LoVo (cell line): ENCODE measurements at regions not wholly inside any gene's neighbourhood (a gene's known extent, or its start where the extent isn't known, plus 50 kb on each side); places are given as distances from the start of the nearest gene placed in this dataset.
"Not testable (repeated sequence)": the region's sequence is repeated elsewhere in the genome, so short reads cannot be mapped to it uniquely, and the experiment has no call there.

ENCODE experiments used
- DNase-seq: peaks from one replicate; pipeline ENCODE4 v3.0.0-alpha.2; 2016; ENCODE audit warnings: low spot score

DNA sequence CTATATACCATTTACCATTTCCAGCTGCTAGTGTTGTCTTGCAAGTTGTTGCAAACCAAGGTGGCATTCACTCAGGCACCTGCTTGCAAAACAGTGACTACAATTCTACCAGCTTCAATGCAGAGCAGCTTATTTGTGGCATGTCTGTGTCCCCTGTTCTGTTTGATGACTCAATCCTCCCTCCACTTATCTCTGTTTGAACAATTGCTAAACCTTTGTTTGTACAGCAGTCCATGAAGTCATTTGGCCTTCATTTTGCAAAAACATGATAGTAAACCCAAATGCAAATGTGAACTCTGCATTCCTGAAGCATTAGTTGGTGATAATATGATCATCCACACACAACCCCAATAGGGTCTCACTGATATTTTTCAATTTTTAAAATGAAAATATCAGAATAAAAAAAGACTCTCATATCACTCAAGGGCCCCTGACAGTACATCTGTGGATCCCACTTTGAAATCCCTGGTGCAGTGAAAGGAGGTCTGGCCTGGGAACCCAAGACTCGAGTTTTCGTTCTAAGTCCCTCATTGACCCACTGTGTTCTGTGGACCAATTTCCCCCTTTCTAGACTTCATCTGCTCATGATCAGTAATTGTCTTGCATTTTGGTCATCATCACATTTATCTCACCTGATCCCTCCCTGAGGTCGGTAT, 425.4 kb downstream of the RPS24 start:
- peak; percentile 63 for DNase-seq

DNA sequence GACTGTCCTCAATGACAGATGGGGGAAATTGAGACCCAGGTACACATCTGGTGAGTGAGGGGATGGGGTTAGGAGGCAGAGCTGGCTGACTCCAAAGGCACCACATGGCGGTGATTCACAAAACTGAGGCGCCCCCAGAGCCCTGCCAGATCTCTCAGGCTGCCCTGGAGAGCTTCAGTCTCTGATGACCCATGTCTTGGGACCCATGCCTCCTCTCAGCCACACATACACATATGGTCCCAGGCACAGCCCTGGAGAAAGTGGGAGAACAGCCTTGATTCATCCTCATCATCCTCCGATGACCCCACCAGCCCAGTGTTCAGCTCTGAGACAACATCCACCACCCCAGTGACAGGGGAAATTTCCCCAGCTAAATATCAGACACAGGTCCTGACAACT, 426.0 kb downstream of the RPS24 start:
- no peak for DNase-seq

DNA sequence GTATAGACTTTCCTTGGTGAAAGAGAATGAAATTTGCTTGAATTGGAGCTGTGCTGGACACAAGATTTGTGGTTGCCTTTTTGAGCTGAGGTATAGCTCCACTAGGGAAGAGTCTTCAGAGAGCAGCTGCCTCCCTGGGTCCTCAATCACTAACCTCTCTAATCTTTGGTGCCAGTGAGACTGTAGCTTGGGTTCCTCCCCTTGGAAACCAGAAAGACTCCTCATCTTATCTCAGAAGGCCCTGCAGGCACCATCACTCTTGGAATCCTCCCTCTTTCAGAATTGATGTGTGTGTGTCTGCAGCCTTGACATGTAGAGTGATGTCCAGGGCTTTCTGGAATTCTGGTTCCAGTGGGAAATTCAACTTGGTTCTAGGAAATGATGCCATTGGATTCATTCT, 426.5 kb downstream of the RPS24 start:
- no peak for DNase-seq

DNA sequence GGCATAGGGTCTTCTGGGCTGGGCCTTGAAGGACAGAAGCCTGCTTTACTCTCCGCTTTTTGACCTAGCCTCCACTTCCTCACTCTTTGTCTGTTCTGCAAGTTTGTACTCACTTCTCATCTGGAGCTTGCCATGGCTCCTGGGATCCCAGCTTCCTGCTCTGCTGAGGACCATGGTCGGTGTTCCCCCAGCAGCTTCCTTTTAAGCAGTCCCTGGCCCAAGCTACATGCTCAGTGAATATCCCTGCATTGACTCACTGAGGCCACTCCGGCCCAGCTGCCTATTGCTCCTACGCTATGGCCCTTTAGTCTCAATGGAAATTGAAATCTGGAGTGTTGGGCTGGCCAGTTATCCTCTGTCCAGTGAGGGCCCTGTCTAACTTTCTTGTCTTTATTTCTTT, 427.7 kb downstream of the RPS24 start:
- no peak for DNase-seq

DNA sequence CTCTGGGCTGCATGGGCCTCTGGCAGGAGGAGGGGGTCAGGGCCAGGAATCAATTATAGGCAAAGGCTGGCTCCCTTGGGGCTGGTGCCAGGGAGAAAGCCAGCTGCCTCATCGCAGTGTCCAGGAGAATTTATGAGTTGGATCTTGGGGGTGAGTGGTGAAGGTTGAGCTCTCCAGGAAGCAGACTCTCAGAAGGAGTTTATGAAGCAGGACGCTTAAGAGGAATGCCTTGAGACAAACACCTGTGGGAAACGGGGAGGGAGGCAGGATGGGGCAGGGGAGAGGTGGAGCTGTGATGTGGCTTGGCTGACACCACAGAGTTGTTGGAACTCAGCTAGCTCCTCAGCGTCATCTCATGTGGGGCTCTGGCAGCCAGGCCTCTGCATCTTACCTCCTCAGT, 428.5 kb downstream of the RPS24 start:
- DNase-seq = no peak

DNA sequence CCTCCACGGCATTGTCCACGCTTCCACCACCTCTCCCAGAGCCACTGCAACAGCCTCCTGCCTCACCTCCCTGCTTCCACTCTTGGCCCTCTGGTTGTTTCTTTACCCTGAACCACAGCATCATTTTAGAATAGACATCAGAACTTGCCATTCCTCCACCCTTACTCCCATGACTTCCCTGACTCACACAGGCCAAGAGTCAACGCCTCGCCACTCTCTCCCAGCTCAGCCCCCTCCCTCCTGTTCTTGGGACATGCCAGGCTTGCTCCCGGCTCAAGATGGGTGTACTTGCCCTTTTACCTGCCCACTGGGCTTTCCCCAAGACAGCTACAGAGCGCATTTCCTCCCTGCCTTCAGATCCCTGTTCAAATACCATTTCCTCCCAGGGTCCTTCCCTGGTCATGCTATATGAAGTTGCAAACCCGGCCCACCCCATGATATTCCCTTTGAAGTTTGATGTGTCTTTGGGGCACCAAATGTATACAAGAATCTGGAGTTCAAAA, 429.1 kb downstream of the RPS24 start:
- DNase-seq = no peak

DNA sequence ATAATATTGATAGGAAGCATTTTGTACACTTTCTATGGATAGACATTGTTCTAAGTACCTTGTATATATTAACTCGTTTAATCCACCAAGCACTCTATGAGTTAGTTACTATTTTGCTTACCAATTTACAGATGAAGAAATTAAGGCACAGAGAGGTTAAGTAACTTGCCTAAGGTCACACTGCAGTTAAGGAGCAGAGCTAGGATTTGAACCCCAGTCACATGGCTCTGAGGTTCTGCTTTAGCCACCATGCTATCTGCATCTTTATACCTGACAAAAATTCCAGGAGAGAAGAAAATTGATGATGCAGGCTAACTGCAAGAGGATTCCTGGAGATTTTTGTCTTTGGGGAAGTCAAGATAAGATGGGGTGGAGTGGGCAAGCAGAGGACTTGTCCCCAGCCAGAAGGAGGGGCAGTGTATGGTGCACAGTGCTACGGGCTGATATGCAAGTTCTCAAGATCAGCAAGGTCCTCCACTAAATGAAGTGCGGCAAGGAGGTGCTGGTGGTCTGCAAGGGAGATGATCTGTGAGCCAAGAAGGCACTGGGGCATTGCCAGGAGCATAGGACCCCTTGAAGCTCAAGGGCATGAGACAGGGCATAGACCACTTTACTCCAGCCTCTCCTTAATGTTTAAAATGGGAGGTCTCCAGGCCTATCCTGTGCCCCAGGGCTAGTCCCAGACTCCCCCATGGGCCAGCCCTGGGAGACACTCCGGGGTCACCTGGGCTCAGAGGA, 430.6 kb downstream of the RPS24 start:
- no peak for DNase-seq

DNA sequence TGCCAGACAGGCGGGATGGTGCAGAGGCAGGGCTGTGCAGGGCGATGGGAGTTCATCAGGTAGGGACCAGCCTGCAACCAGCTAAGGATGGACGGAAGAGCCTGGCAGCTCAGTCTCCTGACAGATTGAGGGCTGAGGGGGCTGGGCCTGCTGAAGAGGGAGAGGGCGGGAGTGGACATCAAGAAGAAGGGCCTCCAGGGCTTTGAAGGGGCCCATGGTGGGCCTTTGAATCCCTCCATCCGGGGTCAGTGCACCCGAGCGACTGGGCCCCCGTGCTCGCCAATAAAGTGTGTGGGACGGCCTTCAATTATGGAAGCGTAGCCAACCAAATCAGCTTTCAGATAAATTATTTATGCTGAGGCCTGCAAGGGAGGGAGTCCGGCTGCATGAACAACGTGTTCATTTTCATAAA, 431.2 kb downstream of the RPS24 start:
- DNase-seq = no peak

DNA sequence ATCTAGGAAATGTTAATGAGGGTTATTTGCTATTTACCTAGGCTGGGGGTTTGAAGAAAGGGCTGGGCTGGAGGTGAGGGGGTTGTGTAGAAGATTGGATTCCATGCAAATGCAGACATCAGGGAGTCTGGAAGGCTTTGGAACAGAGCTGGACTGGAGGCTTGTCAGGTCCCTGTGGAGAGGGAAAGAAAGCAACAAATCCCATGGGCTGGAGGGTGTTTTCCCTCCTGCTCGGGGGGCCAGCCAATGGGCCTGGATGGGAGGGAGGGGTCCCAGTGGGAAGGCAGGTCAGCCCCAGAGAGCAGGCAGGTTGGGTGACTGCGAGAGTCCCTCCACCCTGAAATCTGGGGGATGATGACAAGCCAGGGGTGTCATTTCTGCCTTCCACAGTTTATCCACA, 431.8 kb downstream of the RPS24 start:
- no peak for DNase-seq

DNA sequence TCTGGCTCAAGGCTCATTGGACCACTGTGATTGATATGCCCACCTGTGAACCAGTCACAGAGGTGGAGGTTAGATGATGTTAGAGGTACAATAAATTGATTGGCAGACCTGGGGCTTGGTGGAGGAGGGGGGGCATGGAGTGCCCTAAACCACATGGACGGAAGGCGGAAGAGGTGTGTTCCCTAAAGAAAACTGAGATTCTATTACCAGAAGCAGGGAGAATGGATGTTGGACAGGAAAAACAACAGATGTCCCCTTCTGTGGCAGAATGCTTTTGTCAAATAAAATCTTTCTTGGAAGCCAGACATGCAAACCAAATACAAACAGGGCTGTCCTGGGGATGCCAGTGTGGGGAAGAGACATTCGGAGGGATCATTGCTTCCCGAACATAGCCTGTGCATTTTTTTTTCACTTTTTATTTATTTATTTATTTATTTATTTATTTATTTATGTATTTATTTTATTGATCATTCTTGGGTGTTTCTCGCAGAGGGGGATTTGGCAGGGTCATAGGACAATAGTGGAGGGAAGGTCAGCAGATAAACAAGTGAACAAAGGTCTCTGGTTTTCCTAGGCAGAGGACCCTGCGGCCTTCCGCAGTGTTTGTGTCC, 433.9 kb downstream of the RPS24 start:
- DNase-seq = no peak

DNA sequence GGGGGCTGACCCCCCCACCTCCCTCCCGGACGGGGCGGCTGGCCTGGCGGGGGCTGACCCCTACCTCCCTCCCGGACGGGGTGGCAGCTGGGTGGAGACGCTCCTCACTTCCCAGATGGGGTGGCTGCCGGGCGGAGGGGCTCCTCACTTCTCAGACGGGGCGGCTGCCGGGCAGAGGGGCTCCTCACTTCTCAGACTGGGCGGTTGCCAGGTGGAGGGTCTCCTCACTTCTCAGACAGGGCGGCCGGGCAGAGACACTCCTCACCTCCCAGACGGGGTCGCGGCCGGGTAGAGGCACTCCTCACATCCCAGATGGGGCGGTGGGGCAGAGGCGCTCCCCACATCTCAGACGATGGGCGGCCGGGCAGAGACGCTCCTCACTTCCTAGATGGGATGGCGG, 435.1 kb downstream of the RPS24 start:
- not testable (repeated sequence) for DNase-seq

DNA sequence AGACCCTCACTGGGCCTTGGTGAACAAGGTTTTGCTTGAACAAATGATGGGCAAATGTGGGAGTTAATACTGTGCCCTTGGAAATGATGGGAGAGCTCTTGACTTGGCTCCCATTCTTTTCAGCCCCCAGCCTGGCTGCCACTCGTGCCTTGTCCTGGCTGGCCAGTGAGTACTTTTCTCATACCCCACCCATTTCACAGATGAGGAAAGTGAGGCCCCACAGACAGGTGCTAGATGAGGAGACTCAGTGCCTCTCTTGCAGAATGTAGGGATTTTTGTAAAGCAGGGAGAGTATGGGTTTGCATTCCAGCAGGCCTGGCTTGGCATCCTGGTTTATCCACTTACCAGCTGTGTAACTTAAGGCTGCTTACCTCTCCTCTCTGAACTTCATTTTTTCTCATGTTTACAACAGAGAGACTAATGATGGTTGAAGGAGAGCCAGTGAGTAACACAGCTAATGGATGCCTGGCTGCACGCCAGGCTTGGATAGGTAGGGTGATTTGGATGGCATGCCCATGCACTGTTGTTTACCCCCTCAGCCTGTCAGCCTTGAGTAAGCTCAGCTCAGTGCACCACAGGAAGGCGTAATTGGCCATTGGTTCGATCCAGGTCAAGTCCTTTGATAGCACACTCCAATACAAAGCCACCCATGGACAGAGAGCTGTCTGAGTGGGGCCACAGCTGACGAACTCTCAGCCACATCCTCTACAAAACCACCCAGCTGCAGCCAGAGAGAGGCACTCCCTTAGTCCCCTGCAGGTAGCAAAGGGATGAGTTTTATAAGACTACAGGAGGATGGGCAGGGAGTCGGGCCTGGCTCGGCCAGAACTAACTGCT, 436.8 kb downstream of the RPS24 start:
- peak; percentile 7 for DNase-seq

DNA sequence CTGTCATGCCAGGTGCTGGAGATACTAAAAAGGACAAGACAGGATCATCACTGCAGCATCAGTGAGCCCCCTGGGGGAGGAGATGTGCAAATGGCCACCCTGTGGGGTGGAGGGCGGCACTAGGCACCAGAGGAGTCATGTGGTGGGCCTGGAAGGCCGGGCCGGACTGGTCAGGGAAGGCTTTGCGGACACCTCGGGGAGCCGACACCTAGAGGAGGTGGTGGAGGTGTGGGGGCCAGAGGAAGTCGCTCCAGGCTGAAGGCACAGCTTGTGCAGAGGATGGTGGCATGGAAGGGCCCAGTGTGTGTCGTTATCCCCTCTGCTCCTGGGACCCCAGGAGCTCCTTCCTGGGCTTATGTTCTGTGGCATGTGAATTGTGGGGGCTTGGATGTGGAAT, 437.7 kb downstream of the RPS24 start:
- DNase-seq = no peak

DNA sequence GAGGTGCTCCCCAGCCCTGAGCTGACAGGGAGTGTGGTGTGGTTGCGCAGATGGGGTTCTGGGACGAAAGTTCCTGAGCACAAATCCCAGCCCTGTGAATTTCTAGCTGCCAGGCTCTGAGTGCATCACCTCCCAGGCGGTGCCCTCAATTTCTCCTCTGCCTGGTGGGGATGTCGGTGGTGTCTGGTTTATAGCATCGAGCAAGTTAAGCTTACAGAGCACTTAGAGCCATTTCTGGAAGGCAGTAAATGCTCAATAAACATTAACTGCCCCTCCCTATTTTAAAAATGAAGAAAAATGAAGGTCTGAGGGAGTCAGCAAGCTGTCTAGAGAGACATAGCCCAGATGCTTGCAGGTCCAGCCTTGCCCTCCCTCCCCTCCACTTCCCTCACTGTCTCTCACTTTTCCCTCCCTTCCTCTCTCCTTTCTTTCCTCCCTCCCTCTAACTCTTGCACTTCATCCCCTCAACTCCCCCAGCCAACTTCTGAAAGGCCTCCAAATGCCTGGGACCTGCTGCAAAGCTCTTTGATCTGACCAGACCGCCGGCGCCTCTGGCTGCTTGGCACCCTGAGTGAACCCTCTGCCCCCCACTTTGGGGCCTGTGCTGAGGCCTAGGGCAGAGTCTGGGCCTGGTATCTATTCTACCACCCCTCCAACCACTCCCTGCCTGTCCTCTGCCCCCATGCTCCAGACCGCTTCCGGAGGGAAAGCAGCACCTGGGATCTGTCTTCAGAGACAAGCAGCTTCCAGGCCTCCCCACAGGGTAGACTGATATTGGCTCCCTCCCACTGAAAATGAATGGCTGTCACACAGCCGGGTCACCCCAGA, 438.3 kb downstream of the RPS24 start:
- DNase-seq = no peak

DNA sequence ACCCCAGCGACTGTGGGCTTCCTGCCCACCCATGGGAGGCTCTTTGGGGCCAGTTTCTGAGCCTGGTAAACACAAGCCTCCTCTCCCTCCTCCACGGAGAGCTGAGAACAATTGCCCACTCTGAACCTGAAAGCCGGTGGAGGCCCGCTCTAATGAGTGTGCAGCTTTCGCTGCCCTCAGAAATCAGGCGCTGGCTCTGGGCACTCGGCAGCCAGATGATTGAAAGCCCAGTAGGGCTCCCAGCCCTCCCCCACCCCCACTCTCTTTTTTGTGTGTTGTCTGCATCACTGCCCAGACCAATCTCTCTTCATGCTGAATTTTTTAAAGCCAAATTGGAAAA, 438.9 kb downstream of the RPS24 start:
- no peak for DNase-seq

DNA sequence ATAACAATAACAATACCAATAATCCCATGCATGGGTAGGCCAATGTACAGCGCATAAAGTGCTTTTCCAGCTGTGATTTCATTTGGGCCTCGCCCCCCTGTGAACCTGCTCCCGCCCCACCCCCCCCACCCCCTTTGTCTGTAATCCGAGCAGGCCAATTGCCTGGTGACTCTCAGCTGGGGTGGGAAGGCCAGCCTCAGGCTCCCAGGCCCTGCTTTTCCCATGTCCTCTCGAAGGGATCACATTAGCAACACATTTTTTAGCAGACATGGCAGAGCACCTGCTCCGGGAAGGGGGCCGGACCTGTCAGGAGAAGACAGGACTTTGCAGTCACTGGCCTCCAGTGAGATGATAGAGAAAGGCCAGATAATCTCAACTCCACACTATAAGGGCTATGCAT, 439.3 kb downstream of the RPS24 start:
- DNase-seq = no peak

DNA sequence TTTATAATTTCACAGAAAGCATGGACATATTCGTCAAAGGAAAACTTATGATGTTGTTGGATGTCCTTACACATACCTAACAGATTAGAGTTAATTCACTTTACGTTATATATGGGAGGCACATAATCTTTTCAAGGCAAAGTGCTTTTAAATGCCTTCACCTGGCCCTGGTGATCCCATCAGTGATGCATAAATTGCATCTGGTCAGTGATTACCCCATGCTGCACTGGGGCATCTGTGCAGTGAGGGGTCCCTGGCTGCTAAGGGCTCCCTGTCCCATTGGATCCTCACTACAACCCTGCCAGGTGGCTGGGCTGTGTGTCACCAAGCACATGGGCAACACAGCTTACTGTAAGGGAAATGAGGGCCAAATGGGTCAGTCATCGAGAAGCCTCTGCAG, 441.1 kb downstream of the RPS24 start:
- no peak for DNase-seq

DNA sequence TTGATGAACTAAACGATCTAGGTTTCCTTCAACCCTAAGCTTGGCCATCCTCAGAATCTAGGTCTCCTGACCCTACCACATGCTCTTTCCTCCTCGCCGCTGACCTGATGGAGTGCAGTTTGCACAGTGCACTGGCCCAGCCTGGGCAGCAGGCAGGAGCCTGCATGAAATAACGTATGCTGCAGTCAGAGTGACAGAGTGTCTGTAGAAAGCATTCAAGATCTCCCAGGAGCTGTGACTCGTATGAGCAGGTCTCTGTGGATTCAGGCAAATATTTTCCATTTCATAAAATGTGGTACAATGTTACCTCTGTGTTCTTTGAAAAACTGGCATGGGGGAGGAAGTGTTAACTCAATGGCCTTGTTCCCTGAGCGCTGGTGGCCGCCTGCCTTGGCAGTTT, 441.8 kb downstream of the RPS24 start:
- no peak for DNase-seq

DNA sequence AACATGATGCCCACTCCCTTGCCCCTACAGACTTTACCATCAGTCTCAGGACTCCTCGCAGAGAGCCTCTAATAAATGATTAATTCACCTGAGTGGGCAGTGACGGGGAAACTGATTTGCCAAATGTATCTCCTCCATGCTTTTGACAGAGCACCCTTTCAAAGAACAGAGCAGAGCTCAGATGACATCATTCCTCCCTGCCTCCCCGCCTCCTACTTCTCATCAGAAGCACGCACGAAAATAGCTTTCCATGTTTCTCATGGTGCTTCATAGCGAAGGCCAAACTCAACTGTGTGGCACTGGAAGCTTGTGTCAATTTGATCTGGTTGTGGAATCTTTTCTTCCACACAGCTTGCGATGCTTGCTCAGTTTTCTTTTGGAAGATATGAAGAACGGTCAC, 442.5 kb downstream of the RPS24 start:
- DNase-seq = no peak

DNA sequence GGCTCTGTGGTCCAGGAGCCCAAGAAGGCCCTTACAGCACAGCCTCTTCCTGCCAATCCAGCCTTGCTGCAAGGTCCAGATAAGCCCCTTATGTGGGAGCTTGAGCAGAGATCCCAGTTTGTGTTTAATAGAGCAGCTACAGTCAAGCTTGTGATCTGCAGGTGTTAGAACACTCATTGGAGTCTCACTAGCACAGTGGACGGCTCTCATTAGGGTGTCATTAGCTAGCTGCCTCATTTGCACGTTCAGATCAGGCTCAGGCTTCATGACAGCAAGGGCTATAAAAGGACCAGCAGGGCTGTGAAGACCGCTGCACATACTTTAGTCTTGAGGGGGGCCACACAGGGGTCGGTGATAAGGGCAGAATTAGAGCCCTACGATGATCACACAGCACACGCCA, 443.2 kb downstream of the RPS24 start:
- DNase-seq = no peak

DNA sequence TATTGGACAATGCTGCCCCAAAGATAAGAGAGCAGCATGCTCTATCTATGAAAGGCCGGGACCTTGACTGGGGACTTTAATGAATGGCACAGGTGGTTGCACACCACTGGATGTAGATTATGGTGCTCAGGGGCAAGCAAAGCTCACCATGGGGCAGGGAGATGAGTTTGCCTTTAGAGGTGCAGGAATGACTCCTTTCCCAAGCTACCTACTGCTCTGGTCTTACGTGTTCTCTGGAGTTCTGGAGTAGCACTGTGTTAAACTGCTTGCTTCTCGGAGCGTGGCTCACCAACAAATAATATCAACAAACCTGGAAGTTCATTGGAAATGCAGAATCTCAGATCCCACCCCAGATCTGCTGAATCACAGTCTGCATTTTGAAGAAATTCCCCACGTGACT, 445.3 kb downstream of the RPS24 start:
- no peak for DNase-seq

DNA sequence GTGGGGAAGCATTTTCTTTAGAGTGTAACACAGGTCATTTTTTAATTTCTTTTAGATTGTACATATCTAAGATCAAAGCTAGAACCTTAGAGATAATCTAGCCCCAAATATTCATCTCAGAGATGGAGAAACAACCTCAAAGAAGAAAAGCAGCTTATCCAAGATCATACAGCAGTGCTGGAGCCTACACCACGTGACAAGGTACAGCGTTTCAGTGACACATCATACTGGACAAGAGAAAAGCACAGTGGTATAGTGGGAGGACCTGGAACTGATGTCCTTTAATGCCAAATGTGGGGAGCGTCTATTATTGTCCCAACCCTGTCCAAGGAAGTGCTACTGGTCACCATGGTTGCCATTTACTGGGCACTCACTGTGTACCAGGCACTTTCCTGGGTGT, 445.8 kb downstream of the RPS24 start:
- no peak for DNase-seq
